Glomerular visceral epithelial cell (primary cell): ENCODE measurements at regions not wholly inside any gene's neighbourhood (a gene's known extent, or its start where the extent isn't known, plus 50 kb on each side); places are given as distances from the start of the nearest gene placed in this dataset.
"Not testable (repeated sequence)": the region's sequence is repeated elsewhere in the genome, so short reads cannot be mapped to it uniquely, and the experiment has no call there.

Experiments
- DNase-seq: peaks from one replicate; pipeline ENCODE4 v3.0.0-alpha.2; 2016; ENCODE audit errors: extremely low spot score

GRCh38 chr9:22650145-22650544 lies 203.5 kb downstream of the DMRTA1 start:
- DNase-seq: no peak

- DNase-seq: no peak
Measured at GRCh38 chr9:22650946-22651345, 204.3 kb downstream of the DMRTA1 start.

GRCh38 chr9:22654833-22655232 lies 208.2 kb downstream of the DMRTA1 start:
- DNase-seq: no peak

- DNase-seq: no peak
Measured at GRCh38 chr9:22657713-22658112, 211.1 kb downstream of the DMRTA1 start.

- DNase-seq: not testable (repeated sequence)
Measured at GRCh38 chr9:22658484-22658883, 211.9 kb downstream of the DMRTA1 start.

- no peak for DNase-seq
Measured at GRCh38 chr9:22682536-22682935, 235.9 kb downstream of the DMRTA1 start.

- peak; percentile 48 for DNase-seq
Measured at GRCh38 chr9:22682961-22683699, 236.5 kb downstream of the DMRTA1 start.

- DNase-seq: peak; percentile 52
Measured at GRCh38 chr9:22683700-22684075, 237.1 kb downstream of the DMRTA1 start.

- no peak for DNase-seq
Measured at GRCh38 chr9:22693156-22693555, 246.5 kb downstream of the DMRTA1 start.

GRCh38 chr9:22700171-22700570 lies 253.5 kb downstream of the DMRTA1 start:
- no peak for DNase-seq

GRCh38 chr9:22718653-22719052 lies 272.0 kb downstream of the DMRTA1 start:
- DNase-seq: no peak

GRCh38 chr9:22722492-22722891 lies 275.9 kb downstream of the DMRTA1 start:
- peak; percentile 2 for DNase-seq

GRCh38 chr9:22731786-22732185 lies 285.2 kb downstream of the DMRTA1 start:
- no peak for DNase-seq

- no peak for DNase-seq
Measured at GRCh38 chr9:22739712-22740111, 293.1 kb downstream of the DMRTA1 start.

GRCh38 chr9:22740781-22741180 lies 294.2 kb downstream of the DMRTA1 start:
- DNase-seq: no peak

GRCh38 chr9:22742401-22742800 lies 295.8 kb downstream of the DMRTA1 start:
- peak; percentile 65 for DNase-seq

- no peak for DNase-seq
Measured at GRCh38 chr9:22773501-22774220, 327.0 kb downstream of the DMRTA1 start.

- no peak for DNase-seq
Measured at GRCh38 chr9:22790329-22790728, 343.7 kb downstream of the DMRTA1 start.

- DNase-seq: no peak
Measured at GRCh38 chr9:22808876-22809275, 362.3 kb downstream of the DMRTA1 start.

- no peak for DNase-seq
Measured at GRCh38 chr9:22809371-22809770, 362.7 kb downstream of the DMRTA1 start.

GRCh38 chr9:22813529-22813928 lies 366.9 kb downstream of the DMRTA1 start:
- peak; percentile 33 for DNase-seq

- no peak for DNase-seq
Measured at GRCh38 chr9:22815246-22815645, 368.6 kb downstream of the DMRTA1 start.

- peak; percentile 31 for DNase-seq
Measured at GRCh38 chr9:22817181-22817580, 370.6 kb downstream of the DMRTA1 start.
